ENCODE measurements at regions not wholly inside any gene's neighbourhood (a gene's known extent, or its start where the extent isn't known, plus 50 kb on each side); places are given as distances from the start of the nearest gene placed in this dataset.

DNA sequence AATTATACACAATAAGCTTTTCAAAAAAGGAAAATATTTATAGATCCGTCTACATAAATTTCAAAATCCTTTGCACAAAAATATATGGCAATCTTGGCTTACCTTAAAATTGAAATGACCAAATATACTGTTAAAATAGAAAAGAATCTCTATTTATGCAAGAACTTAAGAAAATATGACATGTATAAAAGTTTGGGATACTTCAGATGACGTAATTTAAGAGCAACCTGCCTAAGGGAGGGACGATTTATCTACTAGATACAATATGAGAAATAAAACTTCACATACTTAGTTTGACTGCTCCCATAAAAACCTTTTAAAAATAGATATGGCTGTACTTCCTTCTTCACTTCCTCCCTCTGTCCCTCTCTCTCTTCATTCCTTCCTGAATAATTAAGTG is 587.3 kb upstream of the SPRY2 start:
- TF ChIP-seq, protein P1, sequence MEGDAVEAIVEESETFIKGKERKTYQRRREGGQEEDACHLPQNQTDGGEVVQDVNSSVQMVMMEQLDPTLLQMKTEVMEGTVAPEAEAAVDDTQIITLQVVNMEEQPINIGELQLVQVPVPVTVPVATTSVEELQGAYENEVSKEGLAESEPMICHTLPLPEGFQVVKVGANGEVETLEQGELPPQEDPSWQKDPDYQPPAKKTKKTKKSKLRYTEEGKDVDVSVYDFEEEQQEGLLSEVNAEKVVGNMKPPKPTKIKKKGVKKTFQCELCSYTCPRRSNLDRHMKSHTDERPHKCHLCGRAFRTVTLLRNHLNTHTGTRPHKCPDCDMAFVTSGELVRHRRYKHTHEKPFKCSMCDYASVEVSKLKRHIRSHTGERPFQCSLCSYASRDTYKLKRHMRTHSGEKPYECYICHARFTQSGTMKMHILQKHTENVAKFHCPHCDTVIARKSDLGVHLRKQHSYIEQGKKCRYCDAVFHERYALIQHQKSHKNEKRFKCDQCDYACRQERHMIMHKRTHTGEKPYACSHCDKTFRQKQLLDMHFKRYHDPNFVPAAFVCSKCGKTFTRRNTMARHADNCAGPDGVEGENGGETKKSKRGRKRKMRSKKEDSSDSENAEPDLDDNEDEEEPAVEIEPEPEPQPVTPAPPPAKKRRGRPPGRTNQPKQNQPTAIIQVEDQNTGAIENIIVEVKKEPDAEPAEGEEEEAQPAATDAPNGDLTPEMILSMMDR (IDR thresholded peaks at IDR 0.05), result no peak
- no peak for TF ChIP-seq USF2 (IDR thresholded peaks at IDR 0.05)
- TF ChIP-seq RCOR1 (IDR thresholded peaks at IDR 0.05; ENCODE audit: low read depth, low read length), result no peak
- no peak for TF ChIP-seq MAX (IDR thresholded peaks at IDR 0.05)
- no peak for TF ChIP-seq JUNB (IDR thresholded peaks at IDR 0.05)
- TF ChIP-seq ESRRA (IDR thresholded peaks at IDR 0.05; ENCODE audit: borderline replicate concordance, low read length), result no peak
- TF ChIP-seq EHMT2 (IDR thresholded peaks at IDR 0.05; ENCODE audit: low read depth), result no peak
- TF ChIP-seq POLR2A (IDR thresholded peaks at IDR 0.05; ENCODE audit: low read length), result no peak
- TF ChIP-seq, protein P2, sequence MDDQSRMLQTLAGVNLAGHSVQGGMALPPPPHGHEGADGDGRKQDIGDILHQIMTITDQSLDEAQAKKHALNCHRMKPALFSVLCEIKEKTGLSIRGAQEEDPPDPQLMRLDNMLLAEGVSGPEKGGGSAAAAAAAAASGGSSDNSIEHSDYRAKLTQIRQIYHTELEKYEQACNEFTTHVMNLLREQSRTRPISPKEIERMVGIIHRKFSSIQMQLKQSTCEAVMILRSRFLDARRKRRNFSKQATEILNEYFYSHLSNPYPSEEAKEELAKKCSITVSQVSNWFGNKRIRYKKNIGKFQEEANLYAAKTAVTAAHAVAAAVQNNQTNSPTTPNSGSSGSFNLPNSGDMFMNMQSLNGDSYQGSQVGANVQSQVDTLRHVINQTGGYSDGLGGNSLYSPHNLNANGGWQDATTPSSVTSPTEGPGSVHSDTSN (IDR thresholded peaks at IDR 0.05), result no peak
- TF ChIP-seq MYC (IDR thresholded peaks at IDR 0.05; ENCODE audit: borderline replicate concordance, low read length), result no peak
- TF ChIP-seq CBX2 (IDR thresholded peaks at IDR 0.05; ENCODE audit: borderline replicate concordance, low read depth), result no peak

Measured in A549 (cell line).